ENCODE measurements at regions not wholly inside any gene's neighbourhood (a gene's known extent, or its start where the extent isn't known, plus 50 kb on each side); places are given as distances from the start of the nearest gene placed in this dataset.
A peak's percentile ranks its signal among the peaks of the same experiment; 100 is the strongest.
"Not testable (repeated sequence)": the region's sequence is repeated elsewhere in the genome, so short reads cannot be mapped to it uniquely, and the experiment has no call there.

DNA sequence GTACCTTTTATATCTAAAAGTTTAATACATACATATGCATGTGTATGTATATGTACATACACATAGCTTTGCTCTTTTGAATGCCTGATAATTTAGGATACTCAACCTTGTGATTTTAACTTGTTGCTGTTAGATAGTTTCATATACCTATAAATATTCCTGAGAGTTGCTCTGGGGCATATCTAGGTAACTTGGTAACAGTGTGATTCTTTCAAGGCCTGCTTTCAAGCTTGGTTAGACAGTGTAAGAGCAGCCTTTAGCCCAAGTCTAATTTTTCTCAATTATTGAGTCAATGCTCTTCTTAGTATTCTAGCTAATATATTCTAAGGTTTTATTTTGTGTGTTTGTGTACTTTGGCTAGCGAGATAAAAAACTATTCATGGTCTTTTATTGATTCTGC, 762.1 kb upstream of the MIR17HG start:
- no peak for FAIRE-seq

DNA sequence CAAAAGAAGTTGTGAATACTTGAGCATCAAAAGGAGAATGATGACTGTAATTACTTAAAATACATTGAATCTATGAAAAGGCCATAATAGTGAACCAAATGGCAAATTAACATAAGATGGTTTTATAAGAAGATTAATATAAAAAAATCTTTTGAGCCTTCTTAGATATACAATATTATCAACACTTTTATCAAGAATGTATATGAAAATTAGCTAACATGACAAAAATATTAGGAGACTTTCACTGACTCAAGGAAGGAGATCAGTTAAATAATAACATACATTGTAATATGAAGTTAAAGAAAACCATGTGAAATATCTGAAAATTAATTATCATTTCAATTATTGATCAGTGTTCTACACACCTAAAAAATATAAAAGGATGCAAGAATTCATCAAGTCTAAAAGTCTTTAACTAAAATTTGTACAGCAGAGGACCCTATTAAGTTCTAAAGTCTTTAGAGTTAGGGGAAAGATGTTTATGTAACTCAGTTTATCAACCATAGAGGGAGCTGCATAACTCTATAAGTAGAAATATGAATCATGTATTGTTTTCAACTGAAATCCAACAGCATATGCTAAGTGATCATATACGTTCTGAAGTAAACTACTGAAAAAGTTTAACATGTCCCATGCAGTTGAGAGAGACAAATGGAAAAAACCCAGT, 756.1 kb upstream of the MIR17HG start:
- peak; percentile 58 for FAIRE-seq

DNA sequence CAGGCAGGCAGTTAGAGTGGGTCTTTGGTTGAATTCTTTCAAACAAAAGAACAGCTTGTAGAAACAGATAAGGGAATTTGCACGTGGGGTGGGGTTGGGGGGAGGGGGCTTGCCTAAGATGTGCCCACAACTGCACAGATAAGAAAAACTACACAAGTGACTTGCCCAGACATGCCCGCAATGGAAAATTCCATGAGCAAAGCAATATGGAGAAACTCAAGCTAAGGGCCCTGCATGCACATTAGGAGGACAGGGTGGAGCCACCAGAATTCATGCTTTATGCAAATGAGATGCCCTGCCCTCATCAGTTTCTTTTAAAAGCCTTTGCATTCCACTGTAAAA, 755.6 kb upstream of the MIR17HG start:
- no peak for FAIRE-seq

DNA sequence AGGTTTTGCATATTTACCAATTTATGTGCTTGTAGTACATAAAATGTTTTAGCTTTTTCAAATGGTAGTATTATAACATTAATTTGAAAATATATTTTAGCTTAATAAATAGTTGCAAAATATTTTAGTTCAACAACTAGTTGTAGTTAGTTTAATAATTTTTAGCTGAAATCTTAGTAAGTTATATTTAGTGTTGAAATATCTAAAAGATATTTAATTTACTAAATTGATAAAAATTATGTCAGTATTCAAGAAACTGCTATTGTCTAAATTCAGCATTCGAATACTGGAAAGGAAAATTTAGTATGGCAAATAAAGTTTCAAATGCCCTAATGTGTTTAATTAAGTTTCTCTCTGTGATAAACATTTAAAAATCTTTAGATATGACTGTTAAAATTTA, 754.5 kb upstream of the MIR17HG start:
- FAIRE-seq: peak; percentile 85

DNA sequence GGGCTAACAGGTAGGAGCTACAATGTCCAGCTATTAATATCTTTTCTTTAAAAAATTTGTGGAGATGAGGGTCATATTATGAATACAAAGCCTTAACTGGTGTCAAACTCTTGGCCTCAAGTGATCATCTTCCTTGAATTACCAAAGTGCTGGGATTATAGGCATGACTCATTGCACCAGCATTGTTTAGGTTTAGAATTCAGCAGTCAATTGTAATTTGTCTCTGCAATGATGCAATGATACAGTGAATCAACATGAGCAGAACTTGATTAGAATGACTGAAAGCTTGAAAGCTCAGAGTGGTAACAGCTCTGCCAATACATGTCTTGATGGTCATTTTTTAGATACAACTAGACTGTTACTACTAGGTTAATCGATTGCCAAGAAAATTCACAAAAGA, 752.8 kb upstream of the MIR17HG start:
- FAIRE-seq: no peak

DNA sequence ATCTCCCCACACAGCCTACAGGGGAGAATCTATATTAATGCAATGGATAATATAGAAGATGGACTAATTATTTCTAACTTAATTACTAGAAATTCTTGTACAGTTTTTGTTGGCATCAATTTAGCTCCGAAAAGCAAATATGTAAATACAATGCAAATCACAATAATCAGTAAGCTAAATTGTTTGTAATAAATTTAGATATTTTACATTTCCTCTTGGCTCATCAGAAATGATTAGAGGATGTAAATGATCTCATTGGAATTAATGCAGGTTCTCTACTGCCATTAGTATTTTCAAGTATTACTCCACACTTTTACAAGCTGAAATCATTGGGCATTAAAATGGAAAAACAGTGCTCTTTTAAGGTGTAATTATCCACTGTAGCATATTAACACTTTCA, 741.8 kb upstream of the MIR17HG start:
- no peak for FAIRE-seq

DNA sequence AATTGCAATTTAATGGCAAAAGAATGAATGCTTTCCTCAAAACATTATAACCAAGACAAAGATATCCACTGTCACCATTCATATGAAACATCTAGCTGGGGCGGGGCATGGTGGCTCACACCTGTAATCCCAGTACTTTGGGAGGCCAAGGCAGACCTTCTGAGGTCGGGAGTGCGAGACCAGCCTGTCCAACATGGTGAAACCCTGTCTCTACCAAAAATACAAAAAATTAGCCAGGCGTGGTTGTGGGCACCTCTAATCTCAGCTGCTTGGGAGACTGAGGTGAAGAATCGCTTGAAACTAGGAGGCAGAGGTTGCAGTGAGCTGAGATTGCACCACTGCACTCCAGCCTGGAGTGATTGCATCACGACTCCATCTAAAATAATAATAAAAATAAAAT, 740.6 kb upstream of the MIR17HG start:
- not testable (repeated sequence) for FAIRE-seq

DNA sequence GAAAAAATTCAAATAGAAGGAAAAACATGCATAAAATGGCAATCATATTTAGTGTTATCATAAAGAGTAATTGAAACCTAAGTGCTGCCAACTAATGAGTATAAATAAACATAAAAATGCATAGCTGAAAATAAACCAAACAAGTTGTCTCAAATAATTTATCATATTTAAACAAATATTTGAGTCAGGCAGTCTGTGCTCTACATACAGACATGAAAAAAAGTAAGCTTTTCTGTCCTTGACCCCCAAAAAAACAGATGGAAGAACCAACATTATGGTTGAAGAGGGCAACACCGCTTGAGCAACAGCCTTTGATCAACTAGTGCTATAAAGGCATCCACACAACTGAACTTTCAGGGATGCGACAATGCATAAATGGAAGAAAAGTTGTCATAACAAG, 735.1 kb upstream of the MIR17HG start:
- no peak for FAIRE-seq

DNA sequence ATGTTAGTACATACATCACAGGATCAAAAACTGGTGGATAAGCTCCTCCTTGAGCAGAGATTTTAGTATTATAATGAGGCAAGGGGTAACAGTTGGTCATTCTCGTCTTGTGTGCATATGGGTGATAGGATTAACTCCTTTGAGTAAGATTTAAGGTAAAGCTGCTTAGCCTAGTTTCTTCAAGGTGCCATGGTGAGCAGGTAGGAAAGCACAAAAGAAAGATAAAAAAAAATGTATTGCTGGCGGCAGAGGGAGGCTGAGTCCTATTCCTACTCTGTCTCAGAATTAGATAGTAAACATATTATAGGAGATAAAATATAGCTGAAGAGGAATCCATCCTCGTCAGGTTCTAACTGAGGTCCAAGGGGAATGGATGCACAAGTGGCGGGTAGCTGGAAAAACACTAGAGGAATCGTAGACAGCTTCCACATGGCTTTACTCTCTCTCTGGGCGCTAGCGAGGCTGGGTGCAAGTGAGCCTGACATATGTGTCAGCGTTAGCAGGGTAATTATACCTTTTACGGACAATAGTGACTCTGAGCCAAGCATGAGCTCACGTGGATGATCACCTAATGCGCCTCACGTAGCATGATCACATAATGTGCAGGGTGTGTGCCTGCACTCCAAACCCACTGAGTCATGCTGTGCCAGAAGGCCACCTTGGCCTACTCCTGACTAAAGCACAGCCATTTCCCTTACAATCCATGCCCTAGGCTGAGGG, 734.3 kb upstream of the MIR17HG start:
- FAIRE-seq: no peak

DNA sequence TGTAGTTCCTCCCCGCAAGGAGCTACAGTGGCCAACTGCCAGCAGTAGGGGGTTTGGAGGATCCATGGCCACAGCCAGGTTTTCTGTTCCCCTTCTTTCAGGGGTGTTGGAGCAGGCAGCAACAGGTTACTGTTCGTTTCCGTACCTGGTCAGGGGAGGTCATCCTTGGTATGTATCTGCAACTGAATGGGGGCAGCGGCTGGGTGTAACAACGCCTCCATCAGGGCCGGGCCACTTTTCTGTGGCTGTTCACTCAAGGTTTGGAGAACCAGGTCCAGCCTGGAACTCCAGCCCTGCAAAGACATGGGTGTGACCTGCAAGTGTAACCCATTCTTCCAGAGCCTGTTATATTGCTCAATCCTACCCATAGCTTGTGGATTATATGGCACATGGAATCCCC, 732.3 kb upstream of the MIR17HG start:
- FAIRE-seq: no peak

DNA sequence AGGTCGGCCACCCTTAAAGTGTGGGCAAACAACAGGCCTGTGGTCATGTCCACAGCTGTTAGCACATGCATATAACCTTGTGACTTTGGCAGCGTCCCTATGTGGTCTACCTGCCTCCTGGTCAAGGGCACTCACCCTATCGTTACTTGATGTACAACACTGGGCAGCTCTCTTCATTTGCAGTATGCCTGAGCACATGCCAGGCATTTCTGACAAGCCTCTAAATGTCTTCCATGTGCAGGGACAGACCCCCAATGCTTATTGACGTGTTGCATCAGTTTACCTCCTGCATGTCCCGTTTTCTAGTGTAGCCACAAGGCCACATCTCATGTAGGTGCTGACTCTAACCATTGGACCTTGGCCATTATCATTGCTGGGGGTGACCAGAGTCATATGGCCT, 731.7 kb upstream of the MIR17HG start:
- FAIRE-seq: no peak

DNA sequence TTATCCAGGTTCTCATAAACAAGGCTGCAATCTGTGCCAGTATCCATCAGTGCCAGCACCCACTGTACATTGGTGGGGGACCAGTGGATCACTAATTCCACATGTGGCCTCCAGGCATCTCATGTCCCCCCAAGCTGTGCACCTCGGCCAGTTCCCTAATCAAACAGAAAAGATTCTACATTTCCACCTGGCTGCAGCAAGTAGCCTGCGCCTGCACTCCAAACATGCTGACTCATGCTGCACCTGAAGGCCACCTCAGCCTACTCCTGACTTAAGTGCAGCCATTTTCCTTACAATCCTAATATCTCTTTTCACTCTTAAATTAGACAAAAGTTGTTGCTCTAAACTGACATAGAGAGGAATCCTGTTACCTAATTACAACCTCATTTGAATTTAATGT, 729.4 kb upstream of the MIR17HG start:
- no peak for FAIRE-seq

DNA sequence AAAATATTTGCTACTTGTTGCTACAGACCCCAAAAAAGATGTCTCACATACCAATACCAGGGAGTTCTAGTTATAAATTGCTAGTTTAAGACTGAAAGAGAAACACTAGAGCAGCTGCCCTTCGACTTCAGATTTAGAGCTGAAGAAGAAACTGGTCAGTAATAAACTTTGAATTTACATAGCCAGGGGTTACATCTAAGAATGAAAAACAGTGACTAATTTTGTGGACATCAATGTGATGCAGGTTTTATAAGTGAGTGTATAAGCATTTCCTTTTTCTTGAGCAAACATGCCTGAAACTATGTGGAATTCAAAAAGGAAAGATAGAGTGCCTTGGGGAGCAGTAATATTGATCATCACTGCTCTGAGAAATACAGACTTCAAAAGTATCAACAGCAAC, 724.9 kb upstream of the MIR17HG start:
- FAIRE-seq: no peak

DNA sequence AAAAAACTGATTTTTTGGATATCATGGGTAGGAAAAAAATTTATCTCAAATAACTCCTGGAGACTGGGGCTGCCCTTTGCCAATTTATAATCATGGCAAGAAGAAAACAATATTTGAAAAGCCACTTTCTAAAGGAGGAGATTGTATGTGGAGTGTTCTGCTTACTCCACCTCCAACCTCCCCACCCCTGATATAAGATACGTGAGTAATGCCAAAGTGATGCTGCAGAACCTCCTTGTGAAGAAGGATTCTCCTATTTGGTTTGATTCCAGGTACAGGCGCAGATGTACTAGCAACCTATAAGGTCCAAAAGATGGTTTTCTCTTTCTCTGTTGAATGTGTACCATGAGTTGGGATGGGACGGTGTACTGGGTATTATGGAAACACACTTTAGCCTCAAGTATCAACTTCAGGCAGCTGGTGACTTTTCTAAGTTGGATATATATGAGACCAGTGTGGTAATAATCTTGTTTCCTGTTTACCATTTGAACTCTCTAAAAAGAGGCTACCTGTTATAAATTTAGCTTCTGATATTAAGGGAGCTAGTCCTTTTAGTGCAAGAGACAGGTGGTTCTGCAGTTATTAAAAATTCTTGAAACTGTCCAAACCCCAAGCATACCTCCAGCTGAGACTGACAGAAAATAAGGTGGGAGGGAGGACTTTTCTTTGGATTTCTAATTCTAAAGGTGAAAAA, 724.0 kb upstream of the MIR17HG start:
- FAIRE-seq: no peak

DNA sequence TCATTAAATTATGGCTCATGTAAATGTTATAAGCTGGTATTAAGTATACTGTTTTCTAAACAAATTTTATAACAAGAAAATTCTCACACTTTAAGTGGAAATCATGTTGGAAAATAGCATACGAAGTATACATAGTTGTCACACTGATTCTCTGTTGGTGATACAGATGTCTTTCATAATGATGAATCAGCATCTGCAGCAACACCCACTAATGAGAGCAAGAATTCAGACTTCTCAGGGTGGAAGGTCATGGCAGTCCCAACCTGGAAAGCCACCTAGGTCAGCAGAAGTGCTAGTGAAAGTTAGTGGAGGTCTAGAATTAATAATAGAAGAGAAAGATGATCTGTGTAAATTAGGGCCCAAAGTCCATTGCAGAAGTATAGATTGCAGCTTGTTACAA, 719.7 kb upstream of the MIR17HG start:
- FAIRE-seq: no peak

DNA sequence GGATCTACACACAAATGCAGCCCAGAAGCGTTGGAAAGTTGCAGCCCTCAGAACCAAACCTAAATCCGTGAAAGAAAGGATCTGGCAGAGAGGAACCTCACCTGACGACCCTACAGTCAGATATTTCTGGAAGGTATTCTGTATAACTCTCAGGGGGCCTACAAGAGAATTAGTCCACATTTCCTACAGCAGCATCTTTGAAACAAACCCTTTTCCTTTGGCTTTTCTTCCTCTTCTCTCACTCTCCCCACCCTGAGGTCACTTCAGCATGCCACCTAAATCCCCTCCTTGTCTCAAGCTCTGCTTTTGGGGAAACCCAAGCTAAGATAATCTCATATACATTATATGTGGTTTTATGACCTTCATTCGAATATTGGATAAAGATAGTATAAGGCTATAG, 719.0 kb upstream of the MIR17HG start:
- no peak for FAIRE-seq

DNA sequence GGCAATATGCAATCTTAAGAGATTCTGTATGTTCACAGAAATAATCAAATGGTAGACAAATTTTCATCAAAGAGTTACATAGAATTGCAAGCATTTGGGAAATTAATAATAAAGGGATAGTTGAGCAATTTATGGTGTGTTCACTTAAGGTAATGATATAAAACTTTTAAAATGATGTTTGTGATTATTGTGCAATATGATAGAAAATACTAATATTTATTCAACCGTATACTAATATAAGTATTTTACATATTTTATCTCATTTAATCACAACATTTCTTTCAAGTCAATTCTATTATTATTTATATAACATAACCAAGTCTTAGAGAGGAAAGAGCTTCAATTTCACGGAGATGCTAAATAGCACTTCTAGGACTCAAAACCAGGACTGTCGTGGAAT, 716.8 kb upstream of the MIR17HG start:
- FAIRE-seq: no peak

DNA sequence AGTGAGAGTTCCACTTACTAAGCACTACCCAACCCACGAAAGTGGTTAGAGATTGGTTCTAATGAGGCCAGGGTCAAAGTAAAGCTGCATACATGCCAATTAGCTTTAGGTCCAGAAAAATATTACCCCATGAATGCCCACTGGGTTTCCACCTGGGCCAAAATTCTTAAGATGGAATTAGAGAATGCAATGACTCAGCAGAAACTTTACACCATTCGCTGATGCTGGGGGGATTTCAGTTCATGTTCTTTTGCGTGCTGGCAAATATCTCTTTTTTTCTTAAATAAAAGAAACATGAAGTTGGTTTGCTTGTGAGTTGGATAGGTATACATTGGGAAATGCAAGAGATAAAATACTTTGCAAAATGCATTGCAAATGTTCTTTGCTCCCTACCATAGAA, 715.3 kb upstream of the MIR17HG start:
- FAIRE-seq: no peak

DNA sequence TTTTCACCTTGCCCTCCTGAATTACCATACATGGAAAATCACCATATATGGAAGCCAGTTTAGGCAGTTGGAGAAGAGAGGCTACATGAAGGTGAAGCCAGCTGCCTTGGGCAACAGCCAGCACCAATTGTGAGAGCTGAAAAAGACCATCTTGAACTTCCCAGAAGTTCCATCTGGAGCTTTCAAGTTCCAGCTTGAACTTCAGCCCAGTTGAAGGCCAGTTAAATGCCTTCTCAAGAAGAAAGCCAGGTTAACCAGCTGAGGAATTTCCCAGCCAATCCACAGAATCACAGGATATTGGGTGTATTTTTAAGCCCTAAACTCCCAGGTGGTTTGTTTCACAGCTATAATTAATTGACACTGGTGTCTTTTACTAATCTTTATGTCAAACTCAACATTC, 713.6 kb upstream of the MIR17HG start:
- no peak for FAIRE-seq

DNA sequence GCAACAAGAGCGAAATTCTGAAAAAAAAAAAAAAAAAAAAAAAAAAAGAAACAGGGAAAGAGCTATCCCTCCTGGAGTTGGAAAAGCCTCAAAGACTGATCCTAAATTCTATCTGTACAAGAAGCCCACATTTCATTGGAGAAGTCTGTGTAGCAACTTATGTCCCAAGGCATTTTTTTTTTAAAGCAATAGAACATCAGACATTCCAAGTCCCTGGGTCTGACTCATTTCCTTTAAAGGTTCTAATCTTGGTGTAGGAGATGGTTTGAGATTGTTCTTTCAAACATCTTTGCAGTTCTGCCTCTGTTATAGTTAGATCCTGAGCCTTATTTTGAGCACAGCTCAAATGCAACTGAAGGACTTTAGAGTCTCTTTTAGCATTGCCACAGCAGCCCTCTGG, 706.5 kb upstream of the MIR17HG start:
- FAIRE-seq: no peak

DNA sequence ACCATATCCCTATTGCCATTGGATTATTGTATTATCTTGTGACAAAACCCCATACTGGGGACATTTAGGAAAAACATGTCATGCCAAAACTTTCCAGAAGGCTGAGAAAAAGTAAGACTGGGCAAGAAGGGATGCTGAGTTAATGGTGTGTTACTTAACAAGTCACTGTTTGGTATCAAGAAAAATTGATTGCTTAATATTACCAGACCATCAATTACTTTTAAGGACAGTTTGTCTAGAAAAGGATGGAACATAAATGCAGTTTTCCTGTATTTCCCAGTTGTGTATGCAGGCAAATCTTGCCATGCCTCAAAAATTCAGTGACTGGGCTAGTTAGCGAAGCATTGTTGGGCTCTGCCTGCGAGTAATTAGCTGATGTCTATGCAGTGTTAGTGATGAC, 705.6 kb upstream of the MIR17HG start:
- no peak for FAIRE-seq

DNA sequence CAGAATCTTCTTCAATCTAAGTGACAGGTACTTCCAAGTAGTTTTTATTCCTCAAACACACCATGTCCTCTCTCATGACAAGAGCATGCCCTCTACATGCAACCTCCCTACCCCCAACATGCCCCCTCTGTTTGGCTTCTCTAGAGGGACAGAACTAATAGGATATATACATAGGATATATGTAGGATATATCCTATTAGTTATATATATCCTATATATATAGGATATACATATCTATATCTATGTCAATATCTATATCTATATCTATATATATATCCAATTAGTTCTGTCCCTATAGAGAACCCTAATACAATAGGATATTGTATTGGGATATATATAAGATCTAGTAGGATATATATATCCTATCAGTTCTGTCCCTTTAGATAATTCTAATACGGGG, 701.9 kb upstream of the MIR17HG start:
- FAIRE-seq: no peak

DNA sequence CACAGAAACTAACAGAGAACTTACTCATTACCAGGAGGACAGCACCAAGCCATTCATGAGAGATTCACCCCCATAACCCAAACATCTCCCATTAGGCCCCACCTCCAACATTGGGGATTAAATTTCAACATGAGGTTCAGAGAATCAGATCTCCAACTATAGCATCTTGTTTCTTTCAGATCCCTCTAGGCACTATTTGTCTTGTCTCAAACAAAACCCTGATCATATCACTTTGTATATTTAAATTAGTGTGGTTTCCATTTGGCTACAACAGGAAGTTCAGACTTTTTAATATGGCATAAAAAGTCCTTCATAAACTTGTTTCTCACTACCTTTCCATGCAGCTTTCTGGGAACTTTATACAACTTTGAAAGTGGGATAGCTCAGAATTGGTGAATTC, 699.0 kb upstream of the MIR17HG start:
- FAIRE-seq: no peak

DNA sequence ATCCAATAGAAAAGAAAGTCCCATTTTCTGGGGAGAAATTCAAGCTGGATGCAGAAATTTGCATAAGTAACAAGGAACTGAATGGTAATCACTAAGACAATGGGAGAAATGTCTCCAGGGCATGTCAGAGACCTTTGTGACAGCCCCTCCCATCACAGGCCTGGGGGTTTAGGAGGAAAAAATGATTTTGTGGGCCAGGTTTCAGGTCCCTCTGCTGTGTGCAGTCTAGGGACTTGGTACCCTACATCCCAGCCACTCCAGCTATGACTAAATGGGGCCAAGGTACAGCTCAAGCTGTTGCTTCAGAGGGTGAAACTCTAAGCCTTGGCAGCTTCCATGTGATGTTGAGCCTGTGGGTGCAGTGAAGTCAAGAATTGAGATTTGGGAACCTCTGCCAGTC, 695.5 kb upstream of the MIR17HG start:
- FAIRE-seq: no peak

DNA sequence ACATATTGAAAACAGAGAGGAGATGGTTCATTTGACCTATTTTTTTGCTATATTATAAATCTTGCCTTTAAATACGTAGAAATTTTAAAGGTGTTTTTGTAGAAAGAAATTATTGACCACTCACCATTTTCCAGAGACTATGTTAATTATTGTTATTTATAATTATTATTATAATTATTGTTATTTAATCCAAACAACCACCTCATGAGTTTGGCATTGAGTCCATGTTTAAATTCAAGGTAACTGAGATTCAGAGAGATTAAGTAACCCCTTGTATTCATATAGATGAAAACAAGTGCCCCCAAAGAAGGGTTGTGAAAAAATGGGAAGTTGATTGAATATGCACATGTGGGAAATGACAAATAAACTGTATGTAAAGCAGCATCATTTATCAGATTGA, 692.5 kb upstream of the MIR17HG start:
- FAIRE-seq: no peak
